Inferior parietal cortex (tissue), 1 donor: ENCODE measurements at regions not wholly inside any gene's neighbourhood (a gene's known extent, or its start where the extent isn't known, plus 50 kb on each side); places are given as distances from the start of the nearest gene placed in this dataset.

ENCODE experiments used
- DNase-seq: peaks from one replicate; pipeline ENCODE4 v3.0.0-alpha.2; 2016; ENCODE audit errors: extremely low spot score

- DNase-seq = no peak
These were observed 739.9 kb upstream of the SOX9 start for GRCh38 chr17:71380936-71381335.

- DNase-seq = no peak
These were observed 737.7 kb upstream of the SOX9 start for GRCh38 chr17:71383091-71383490.

- DNase-seq = no peak
These were observed 733.4 kb upstream of the SOX9 start for GRCh38 chr17:71387456-71387855.

- no peak for DNase-seq
These were observed 727.9 kb upstream of the SOX9 start for GRCh38 chr17:71392715-71393567.

GRCh38 chr17:71395901-71396300 lies 724.9 kb upstream of the SOX9 start:
- DNase-seq = no peak

GRCh38 chr17:71396711-71397110 lies 724.1 kb upstream of the SOX9 start:
- no peak for DNase-seq

- no peak for DNase-seq
These were observed 722.8 kb upstream of the SOX9 start for GRCh38 chr17:71398025-71398424.

- no peak for DNase-seq
These were observed 722.0 kb upstream of the SOX9 start for GRCh38 chr17:71398800-71399219.

GRCh38 chr17:71399221-71399620 lies 721.6 kb upstream of the SOX9 start:
- DNase-seq = no peak

- DNase-seq = no peak
These were observed 721.2 kb upstream of the SOX9 start for GRCh38 chr17:71399649-71400048.

GRCh38 chr17:71402007-71402406 lies 718.8 kb upstream of the SOX9 start:
- DNase-seq = no peak

- no peak for DNase-seq
These were observed 718.1 kb upstream of the SOX9 start for GRCh38 chr17:71402661-71403141.

GRCh38 chr17:71405101-71405500 lies 715.7 kb upstream of the SOX9 start:
- no peak for DNase-seq

GRCh38 chr17:71407981-71408380 lies 712.8 kb upstream of the SOX9 start:
- no peak for DNase-seq

GRCh38 chr17:71409137-71409536 lies 711.7 kb upstream of the SOX9 start:
- no peak for DNase-seq

GRCh38 chr17:71409712-71410111 lies 711.1 kb upstream of the SOX9 start:
- DNase-seq = no peak

- DNase-seq = no peak
These were observed 708.0 kb upstream of the SOX9 start for GRCh38 chr17:71412803-71413202.

- DNase-seq = no peak
These were observed 706.9 kb upstream of the SOX9 start for GRCh38 chr17:71413935-71414334.

- DNase-seq = no peak
These were observed 703.7 kb upstream of the SOX9 start for GRCh38 chr17:71417142-71417541.

GRCh38 chr17:71422968-71423367 lies 697.9 kb upstream of the SOX9 start:
- no peak for DNase-seq

- no peak for DNase-seq
These were observed 696.8 kb upstream of the SOX9 start for GRCh38 chr17:71423871-71424546.

GRCh38 chr17:71427801-71428200 lies 693.0 kb upstream of the SOX9 start:
- no peak for DNase-seq

- no peak for DNase-seq
These were observed 691.9 kb upstream of the SOX9 start for GRCh38 chr17:71428897-71429296.
